Stimulated activated CD4-positive, alpha-beta T cell treated with anti-CD3 and anti-CD28 coated beads, Interleukin-12 subunit alpha, Interleukin-12 subunit beta, amount 100 ng/mL, for 48 hours (primary cell): ENCODE measurements at regions not wholly inside any gene's neighbourhood (a gene's known extent, or its start where the extent isn't known, plus 50 kb on each side); places are given as distances from the start of the nearest gene placed in this dataset.
"Not testable (repeated sequence)": the region's sequence is repeated elsewhere in the genome, so short reads cannot be mapped to it uniquely, and the experiment has no call there.

Source experiments
- DNase-seq, 3 donors: peaks; one replicate each; pipeline ENCODE4 v3.0.0-alpha.2; 2020; ENCODE audit warnings: low read depth in 2 of 3, low spot score in 1 of 3

GRCh38 chr12:89793946-89794345 lies 85.3 kb upstream of the ATP2B1 start:
- no peak for DNase-seq

- DNase-seq, result no peak
These were observed 82.6 kb upstream of the ATP2B1 start for GRCh38 chr12:89791286-89791685.

GRCh38 chr12:89789862-89790261 lies 81.2 kb upstream of the ATP2B1 start:
- no peak for DNase-seq

GRCh38 chr12:89787763-89788162 lies 79.1 kb upstream of the ATP2B1 start:
- no peak for DNase-seq

- no peak for DNase-seq
These were observed 77.7 kb upstream of the ATP2B1 start for GRCh38 chr12:89786177-89786810.

GRCh38 chr12:89783359-89784060 lies 74.9 kb upstream of the ATP2B1 start:
- no peak for DNase-seq

- DNase-seq, result no peak
These were observed 74.2 kb upstream of the ATP2B1 start for GRCh38 chr12:89782807-89783206.

- no peak for DNase-seq
These were observed 73.4 kb upstream of the ATP2B1 start for GRCh38 chr12:89781946-89782550.

- no peak for DNase-seq
These were observed 72.5 kb upstream of the ATP2B1 start for GRCh38 chr12:89781156-89781555.

GRCh38 chr12:89779090-89779489 lies 70.5 kb upstream of the ATP2B1 start:
- DNase-seq, result no peak

GRCh38 chr12:89777733-89778379 lies 69.2 kb upstream of the ATP2B1 start:
- DNase-seq, result no peak

GRCh38 chr12:89775986-89776365 lies 67.3 kb upstream of the ATP2B1 start:
- no peak for DNase-seq

- DNase-seq, result no peak
These were observed 66.7 kb upstream of the ATP2B1 start for GRCh38 chr12:89775063-89775985.

- no peak for DNase-seq
These were observed 66.0 kb upstream of the ATP2B1 start for GRCh38 chr12:89774645-89775044.

- no peak for DNase-seq
These were observed 61.8 kb upstream of the ATP2B1 start for GRCh38 chr12:89770391-89770790.

- DNase-seq, result no peak
These were observed 60.8 kb upstream of the ATP2B1 start for GRCh38 chr12:89769483-89769818.

- peak in 2 of 3 donors; percentile 10 to 18 for DNase-seq
These were observed 60.2 kb upstream of the ATP2B1 start for GRCh38 chr12:89768586-89769482.

GRCh38 chr12:89765959-89766824 lies 57.6 kb upstream of the ATP2B1 start:
- no peak for DNase-seq

GRCh38 chr12:89764164-89764563 lies 55.5 kb upstream of the ATP2B1 start:
- not testable (repeated sequence) for DNase-seq
